Ascending aorta (tissue), 2 donors: ENCODE measurements at regions not wholly inside any gene's neighbourhood (a gene's known extent, or its start where the extent isn't known, plus 50 kb on each side); places are given as distances from the start of the nearest gene placed in this dataset.

Source experiments
- DNase-seq, 2 donors: peaks; one replicate each; pipeline ENCODE4 v3.0.0-alpha.2; 2019; ENCODE audit warnings: low spot score in 2 of 2
- H3K27ac ChIP-seq, 2 donors: fragments of 200-600 bp; sonication (generic); one replicate each; pipeline ENCODE4 v1.5.1; 2016 to 2017; ENCODE audit warnings: mild to moderate bottlenecking in 1 of 2
- H3K27me3 ChIP-seq: fragments of 200-600 bp; sonication (generic); one replicate; pipeline ENCODE4 v1.5.1; 2017
- H3K36me3 ChIP-seq, 2 donors: fragments of 200-600 bp; sonication (generic); one replicate each; pipeline ENCODE4 v1.5.1; 2016
- H3K4me1 ChIP-seq, 2 donors: fragments of 200-600 bp; sonication (generic); one replicate each; pipeline ENCODE4 v1.5.1; 2016 to 2017; ENCODE audit warnings: mild to moderate bottlenecking in 1 of 2
- H3K4me3 ChIP-seq, 2 donors: fragments of 200-600 bp; sonication (generic); one replicate each; pipeline ENCODE4 v1.5.1; 2016 to 2017; ENCODE audit warnings: mild to moderate bottlenecking in 1 of 2
- H3K9me3 ChIP-seq, 2 donors: fragments of 200-600 bp; sonication (generic); one replicate each; pipeline ENCODE4 v1.5.1; 2016
- intact Hi-C: fragments of 100-400 bp; cut with DNase I; formaldehyde crosslinking; loops from one replicate; pipeline ENCODE4 v1.15.1; 2023
- TF ChIP-seq, protein P1 (sequence below), 3 experiments: fragments of 200-600 bp in 2 of 3; fragments of 450-650 bp in 1 of 3; sonication (generic) in 2 of 3; IDR thresholded peaks; one replicate each; pipeline ENCODE4 v1.5.1; 2016 to 2019; ENCODE audit warnings: antibody characterized with exemption in 3 of 3, mild to moderate bottlenecking in 1 of 3, moderate library complexity in 1 of 3

GRCh38 chr5:125703616-125704015 is 719.6 kb upstream of the GRAMD2B start:
- DNase-seq = no peak
- intact Hi-C loops = no loop called here
- no peak overlapping the region for H3K4me3 ChIP-seq
- TF ChIP-seq, protein P1, sequence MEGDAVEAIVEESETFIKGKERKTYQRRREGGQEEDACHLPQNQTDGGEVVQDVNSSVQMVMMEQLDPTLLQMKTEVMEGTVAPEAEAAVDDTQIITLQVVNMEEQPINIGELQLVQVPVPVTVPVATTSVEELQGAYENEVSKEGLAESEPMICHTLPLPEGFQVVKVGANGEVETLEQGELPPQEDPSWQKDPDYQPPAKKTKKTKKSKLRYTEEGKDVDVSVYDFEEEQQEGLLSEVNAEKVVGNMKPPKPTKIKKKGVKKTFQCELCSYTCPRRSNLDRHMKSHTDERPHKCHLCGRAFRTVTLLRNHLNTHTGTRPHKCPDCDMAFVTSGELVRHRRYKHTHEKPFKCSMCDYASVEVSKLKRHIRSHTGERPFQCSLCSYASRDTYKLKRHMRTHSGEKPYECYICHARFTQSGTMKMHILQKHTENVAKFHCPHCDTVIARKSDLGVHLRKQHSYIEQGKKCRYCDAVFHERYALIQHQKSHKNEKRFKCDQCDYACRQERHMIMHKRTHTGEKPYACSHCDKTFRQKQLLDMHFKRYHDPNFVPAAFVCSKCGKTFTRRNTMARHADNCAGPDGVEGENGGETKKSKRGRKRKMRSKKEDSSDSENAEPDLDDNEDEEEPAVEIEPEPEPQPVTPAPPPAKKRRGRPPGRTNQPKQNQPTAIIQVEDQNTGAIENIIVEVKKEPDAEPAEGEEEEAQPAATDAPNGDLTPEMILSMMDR (IDR thresholded peaks at IDR 0.05) = no peak
- no peak overlapping the region for H3K27ac ChIP-seq
- no peaks in the 10 kb centered on the region for H3K27me3 ChIP-seq
- H3K36me3 ChIP-seq = no peaks in the 10 kb centered on the region
- peaks cover 0 to 26% of the 10 kb centered on the region in 2 donors for H3K9me3 ChIP-seq
- H3K4me1 ChIP-seq = no peaks in the 10 kb centered on the region

- Histone ChIP-seq H3K4me3 (no peak overlapping the region), H3K27ac (no peak overlapping the region), H3K4me1 (no peaks in the 10 kb centered on the region), H3K36me3 (no peaks in the 10 kb centered on the region), H3K9me3 (peaks cover 0 to 26% of the 10 kb centered on the region in 2 donors), H3K27me3 (no peaks in the 10 kb centered on the region)
- TF ChIP-seq, protein P1 (IDR thresholded peaks at IDR 0.05) = no peak
- intact Hi-C loops = no loop called here
- no peak for DNase-seq
Observed at GRCh38 chr5:125704888-125705287, 718.3 kb upstream of the GRAMD2B start.

- H3K36me3 ChIP-seq = no peaks in the 10 kb centered on the region
- no peaks in the 10 kb centered on the region for H3K4me1 ChIP-seq
- H3K9me3 ChIP-seq = peaks cover 0 to 26% of the 10 kb centered on the region in 2 donors
- H3K27me3 ChIP-seq = no peaks in the 10 kb centered on the region
- no peak overlapping the region for H3K27ac ChIP-seq
- intact Hi-C loops = no loop called here
- DNase-seq = no peak
- no peak overlapping the region for H3K4me3 ChIP-seq
- TF ChIP-seq, protein P1 (IDR thresholded peaks at IDR 0.05) = no peak
Observed at GRCh38 chr5:125708583-125708982, 714.6 kb upstream of the GRAMD2B start.

DNA sequence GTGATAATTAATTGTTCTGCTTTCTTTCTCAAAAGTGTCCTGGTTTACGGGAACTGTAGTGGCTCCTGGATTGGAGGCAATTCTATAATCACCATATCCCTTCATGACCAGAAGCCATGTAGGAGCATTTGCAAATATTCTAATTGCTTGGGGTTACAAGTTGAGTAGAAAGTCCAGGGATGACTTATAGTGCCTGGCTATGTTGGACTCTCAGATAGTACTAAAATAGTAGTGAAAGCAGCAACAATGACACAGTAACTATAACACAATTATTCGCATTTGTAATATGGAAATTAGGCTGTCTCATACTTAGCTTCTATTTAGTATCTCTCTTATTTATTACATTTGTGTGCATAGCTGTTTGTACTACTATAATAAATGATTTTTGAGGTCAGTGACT is 712.5 kb upstream of the GRAMD2B start:
- Histone ChIP-seq H3K9me3 (peaks cover 0 to 4% of the 10 kb centered on the region in 2 donors), H3K36me3 (no peaks in the 10 kb centered on the region), H3K4me1 (no peaks in the 10 kb centered on the region), H3K27me3 (no peaks in the 10 kb centered on the region), H3K27ac (no peak overlapping the region), H3K4me3 (no peak overlapping the region)
- TF ChIP-seq, protein P1 (IDR thresholded peaks at IDR 0.05) = no peak
- intact Hi-C loops = no loop called here
- DNase-seq = no peak

GRCh38 chr5:125712397-125712796 is 710.8 kb upstream of the GRAMD2B start:
- TF ChIP-seq, protein P1 (IDR thresholded peaks at IDR 0.05) = no peak
- H3K4me3 ChIP-seq = no peak overlapping the region
- H3K4me1 ChIP-seq = no peaks in the 10 kb centered on the region
- intact Hi-C loops = no loop called here
- no peaks in the 10 kb centered on the region for H3K36me3 ChIP-seq
- no peaks in the 10 kb centered on the region for H3K27me3 ChIP-seq
- H3K27ac ChIP-seq = no peak overlapping the region
- no peaks in the 10 kb centered on the region for H3K9me3 ChIP-seq
- no peak for DNase-seq
